A673 (cell line): ENCODE measurements at regions not wholly inside any gene's neighbourhood (a gene's known extent, or its start where the extent isn't known, plus 50 kb on each side); places are given as distances from the start of the nearest gene placed in this dataset.

Experiments used
- BruUV-seq: library from RNA; stranded (reverse); fragments of 400-500 nt; replicated peaks from 2 replicates; lab custom pipeline; 2021; lab: Mats Ljungman, UMichigan
- CTCF ChIA-PET: fragments of 300-600 bp; sonication (Branson Sonifier 250); formaldehyde crosslinking; loops from one replicate; lab custom pipeline; 2022; ENCODE audit warnings: antibody characterized with exemption; lab: Charles Lee
- POLR2A ChIA-PET: fragments of 300-600 bp; sonication (Branson Sonifier 250); formaldehyde crosslinking; loops from one replicate; lab custom pipeline; 2022; ENCODE audit warnings: antibody characterized with exemption; ENCODE audit not compliant: low non-redundant PET; lab: Charles Lee
- DNase-seq: peaks from one replicate; pipeline ENCODE4 v3.0.0-alpha.2; 2015; ENCODE audit warnings: low spot score
- H3K27ac ChIP-seq: fragments of 200-600 bp; sonication (generic); 2 replicates; pipeline ENCODE4 v1.5.1; 2016; ENCODE audit warnings: mixed run types, low read depth, mild to moderate bottlenecking, mixed read lengths, antibody characterized with exemption, low read length; ENCODE audit not compliant: poor library complexity, severe bottlenecking
- H3K27me3 ChIP-seq: fragments of 200-600 bp; sonication (generic); replicated peaks from 2 replicates; pipeline ENCODE4 v1.6.1; 2017; ENCODE audit warnings: mixed run types, low read depth, mild to moderate bottlenecking, mixed read lengths, antibody characterized with exemption, low read length; ENCODE audit not compliant: insufficient read depth, poor library complexity
- H3K36me3 ChIP-seq: fragments of 200-600 bp; sonication (generic); 2 replicates; pipeline ENCODE4 v1.6.1; 2016; ENCODE audit warnings: mixed run types, mild to moderate bottlenecking, mixed read lengths, antibody characterized with exemption, low read length; ENCODE audit not compliant: insufficient read depth, poor library complexity, severe bottlenecking
- H3K4me1 ChIP-seq: fragments of 200-600 bp; sonication (generic); 2 replicates; pipeline ENCODE4 v1.6.1; 2017; ENCODE audit warnings: mixed run types, mild to moderate bottlenecking, mixed read lengths, antibody characterized with exemption, low read length; ENCODE audit not compliant: insufficient read depth, poor library complexity, severe bottlenecking
- H3K4me3 ChIP-seq: fragments of 200-600 bp; sonication (generic); 2 replicates; pipeline ENCODE4 v1.5.1; 2016; ENCODE audit warnings: low read depth, mixed run types, mild to moderate bottlenecking, mixed read lengths, low read length; ENCODE audit not compliant: poor library complexity, severe bottlenecking
- H3K9me3 ChIP-seq: fragments of 200-600 bp; sonication (generic); 2 replicates; pipeline ENCODE4 v1.6.1; 2016; ENCODE audit warnings: mixed run types, low read depth, mild to moderate bottlenecking, mixed read lengths, antibody characterized with exemption, low read length; ENCODE audit not compliant: poor library complexity, severe bottlenecking
- EZH2 ChIP-seq: fragments of 200-600 bp; sonication (generic); IDR thresholded peaks from 2 replicates; pipeline ENCODE4 v1.6.1; 2017; ENCODE audit warnings: borderline replicate concordance, low read depth, mild to moderate bottlenecking, mixed read lengths, antibody characterized with exemption, low read length; ENCODE audit not compliant: poor library complexity, severe bottlenecking
- intact Hi-C: fragments of 100-400 bp; cut with micrococcal nuclease; formaldehyde crosslinking; loops from one replicate; pipeline ENCODE4 v1.10.0; 2022; ENCODE audit not compliant: unreplicated experiment
- TF ChIP-seq, protein P1 (sequence below): fragments of 300-800, 200-600 bp; sonication (generic); conservative IDR thresholded peaks from 2 replicates; pipeline ENCODE4 v1.5.1; 2017; ENCODE audit warnings: low read depth, mild to moderate bottlenecking, antibody characterized with exemption, low read length, moderate library complexity, mixed read lengths

DNA sequence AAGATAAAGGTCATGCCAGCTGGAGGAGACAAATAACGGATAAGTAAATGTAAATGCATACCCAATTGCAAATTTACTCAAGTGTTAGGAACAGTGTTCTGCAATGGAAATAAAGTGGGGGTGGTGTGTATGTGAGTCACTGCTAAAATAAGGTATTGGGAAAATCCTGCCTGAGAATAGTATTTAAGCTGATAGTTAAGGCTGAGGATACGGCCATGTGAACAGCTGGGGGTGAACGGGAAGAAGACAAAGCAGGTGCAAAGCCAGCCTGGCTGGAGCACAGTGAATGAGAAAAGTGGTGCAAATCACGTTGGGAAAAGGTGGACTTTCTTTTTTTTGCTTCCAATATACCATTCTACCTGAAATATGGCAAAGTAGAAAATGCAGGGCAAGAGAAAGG lies 242.4 kb upstream of the SLC10A2 start:
- intact Hi-C loops: no loop called here
- CTCF ChIA-PET: no interaction called here
- no peak for DNase-seq
- Histone ChIP-seq H3K27me3 (no peaks in the 10 kb centered on the region), H3K9me3 (no peaks in the 10 kb centered on the region), H3K27ac (no peak overlapping the region), H3K4me1 (no peaks in the 10 kb centered on the region), H3K36me3 (no peaks in the 10 kb centered on the region), H3K4me3 (no peak overlapping the region)
- BruUV-seq: no TSS peak
- TF ChIP-seq EZH2: no peak
- TF ChIP-seq, protein P1, sequence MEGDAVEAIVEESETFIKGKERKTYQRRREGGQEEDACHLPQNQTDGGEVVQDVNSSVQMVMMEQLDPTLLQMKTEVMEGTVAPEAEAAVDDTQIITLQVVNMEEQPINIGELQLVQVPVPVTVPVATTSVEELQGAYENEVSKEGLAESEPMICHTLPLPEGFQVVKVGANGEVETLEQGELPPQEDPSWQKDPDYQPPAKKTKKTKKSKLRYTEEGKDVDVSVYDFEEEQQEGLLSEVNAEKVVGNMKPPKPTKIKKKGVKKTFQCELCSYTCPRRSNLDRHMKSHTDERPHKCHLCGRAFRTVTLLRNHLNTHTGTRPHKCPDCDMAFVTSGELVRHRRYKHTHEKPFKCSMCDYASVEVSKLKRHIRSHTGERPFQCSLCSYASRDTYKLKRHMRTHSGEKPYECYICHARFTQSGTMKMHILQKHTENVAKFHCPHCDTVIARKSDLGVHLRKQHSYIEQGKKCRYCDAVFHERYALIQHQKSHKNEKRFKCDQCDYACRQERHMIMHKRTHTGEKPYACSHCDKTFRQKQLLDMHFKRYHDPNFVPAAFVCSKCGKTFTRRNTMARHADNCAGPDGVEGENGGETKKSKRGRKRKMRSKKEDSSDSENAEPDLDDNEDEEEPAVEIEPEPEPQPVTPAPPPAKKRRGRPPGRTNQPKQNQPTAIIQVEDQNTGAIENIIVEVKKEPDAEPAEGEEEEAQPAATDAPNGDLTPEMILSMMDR: no peak
- POLR2A ChIA-PET: no interaction called here

DNA sequence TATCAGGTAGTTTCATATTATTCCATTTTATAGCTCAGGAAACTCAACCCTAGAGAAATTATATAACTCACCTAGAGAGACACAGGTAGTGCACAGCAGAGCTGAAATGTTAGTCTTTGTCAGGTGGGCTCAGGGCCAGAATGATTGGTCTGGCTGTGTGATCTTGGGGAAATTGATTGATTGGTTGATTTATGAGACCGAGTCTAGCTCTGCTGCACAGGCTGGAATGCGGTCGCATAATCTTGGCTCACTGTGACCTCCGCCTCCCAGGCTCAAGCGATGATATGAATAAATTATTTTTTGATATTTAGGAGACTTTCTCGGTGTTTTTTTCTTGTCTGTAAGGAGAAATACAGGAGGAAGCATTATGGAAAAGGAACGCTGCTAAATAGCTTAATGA lies 239.9 kb upstream of the SLC10A2 start:
- no peaks in the 10 kb centered on the region for H3K36me3 ChIP-seq
- TF ChIP-seq, protein P1: no peak
- no peak for TF ChIP-seq EZH2
- ChIA-PET CTCF (no interaction called here), POLR2A (no interaction called here)
- DNase-seq: no peak
- BruUV-seq: no TSS peak
- H3K27ac ChIP-seq: no peak overlapping the region
- H3K9me3 ChIP-seq: no peaks in the 10 kb centered on the region
- H3K27me3 ChIP-seq: no peaks in the 10 kb centered on the region
- no peaks in the 10 kb centered on the region for H3K4me1 ChIP-seq
- intact Hi-C loops: no loop called here
- H3K4me3 ChIP-seq: no peak overlapping the region

DNA sequence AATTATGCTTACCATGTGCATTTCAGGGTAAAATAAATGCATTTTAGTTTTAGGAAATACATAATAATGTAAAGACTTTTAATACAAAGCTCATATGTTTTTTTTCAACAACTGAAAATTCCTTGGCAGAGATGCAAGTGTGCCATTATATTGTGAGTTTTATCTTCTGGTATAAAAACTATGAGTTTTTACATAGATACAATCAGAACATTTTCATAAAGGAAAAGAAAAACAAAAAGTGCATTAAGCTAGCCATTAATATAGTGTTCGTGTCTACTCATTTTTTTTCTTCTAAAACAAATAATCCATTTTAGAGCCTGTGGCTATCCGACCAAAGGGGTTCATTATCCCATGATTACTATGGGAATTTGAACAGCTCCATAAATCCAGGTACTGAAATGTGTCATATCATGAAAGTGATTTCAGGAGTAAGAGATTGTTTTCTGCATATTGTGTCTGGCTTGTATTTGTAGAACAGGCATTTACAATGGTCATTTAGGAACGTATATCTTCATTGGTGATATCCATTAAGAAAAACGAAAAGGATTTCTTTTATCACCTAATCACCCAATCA lies 236.9 kb upstream of the SLC10A2 start:
- no peak for DNase-seq
- no TSS peak for BruUV-seq
- no peak overlapping the region for H3K4me3 ChIP-seq
- peaks cover 9% of the 10 kb centered on the region for H3K4me1 ChIP-seq
- H3K27ac ChIP-seq: no peak overlapping the region
- ChIA-PET POLR2A (no interaction called here), CTCF (no interaction called here)
- no peaks in the 10 kb centered on the region for H3K27me3 ChIP-seq
- H3K9me3 ChIP-seq: no peaks in the 10 kb centered on the region
- intact Hi-C loops: no loop called here
- TF ChIP-seq, protein P1: no peak
- no peak for TF ChIP-seq EZH2
- H3K36me3 ChIP-seq: no peaks in the 10 kb centered on the region
